Anterior cingulate cortex (tissue), 58 donors: ENCODE measurements at regions not wholly inside any gene's neighbourhood (a gene's known extent, or its start where the extent isn't known, plus 50 kb on each side); places are given as distances from the start of the nearest gene placed in this dataset.

Experiments used
- DNase-seq, 58 donors: peaks; one replicate each; lab custom pipeline; 2025; lab: John Stamatoyannopoulos, UW

- DNase-seq: no peak
Measured at GRCh38 chr1:221180704-221181368, 301.6 kb downstream of the HLX start.

- no peak for DNase-seq
Measured at GRCh38 chr1:221182791-221183533, 303.7 kb downstream of the HLX start.

- no peak for DNase-seq
Measured at GRCh38 chr1:221184131-221184794, 305.0 kb downstream of the HLX start.

- DNase-seq: no peak
Measured at GRCh38 chr1:221187174-221187573, 307.9 kb downstream of the HLX start.

- no peak for DNase-seq
Measured at GRCh38 chr1:221188458-221188857, 309.2 kb downstream of the HLX start.

- DNase-seq: no peak
Measured at GRCh38 chr1:221190249-221190648, 311.0 kb downstream of the HLX start.

GRCh38 chr1:221192055-221192454, 312.8 kb downstream of the HLX start:
- no peak for DNase-seq

- no peak for DNase-seq
Measured at GRCh38 chr1:221200464-221200863, 321.2 kb downstream of the HLX start.

- no peak for DNase-seq
Measured at GRCh38 chr1:221201773-221202172, 322.5 kb downstream of the HLX start.

- peak in 54 of 58 donors; percentile 1 to 79 (median 29) for DNase-seq
Measured at GRCh38 chr1:221203224-221204054, 324.2 kb downstream of the HLX start.

GRCh38 chr1:221204055-221204833, 325.0 kb downstream of the HLX start:
- DNase-seq: no peak

GRCh38 chr1:221206076-221206475, 326.8 kb downstream of the HLX start:
- DNase-seq: no peak

GRCh38 chr1:221212926-221213325, 333.7 kb downstream of the HLX start:
- no peak for DNase-seq

- no peak for DNase-seq
Measured at GRCh38 chr1:221217029-221217428, 337.8 kb downstream of the HLX start.

GRCh38 chr1:221223281-221223680, 344.0 kb downstream of the HLX start:
- DNase-seq: no peak

GRCh38 chr1:221227460-221227859, 348.2 kb downstream of the HLX start:
- DNase-seq: no peak

GRCh38 chr1:221227872-221228337, 348.7 kb downstream of the HLX start:
- no peak for DNase-seq

GRCh38 chr1:221228594-221228993, 349.4 kb downstream of the HLX start:
- DNase-seq: no peak

GRCh38 chr1:221230605-221231004, 351.4 kb downstream of the HLX start:
- no peak for DNase-seq

- DNase-seq: no peak
Measured at GRCh38 chr1:221234791-221235190, 355.5 kb downstream of the HLX start.
